Liver (tissue), 8 donors: ENCODE measurements at regions not wholly inside any gene's neighbourhood (a gene's known extent, or its start where the extent isn't known, plus 50 kb on each side); places are given as distances from the start of the nearest gene placed in this dataset.

ENCODE experiments used
- DNase-seq: peaks from one replicate; pipeline ENCODE4 v3.0.0-alpha.2; 2017; ENCODE audit warnings: low spot score
- H3K27ac ChIP-seq, 2 donors: one replicate each; pipeline ENCODE4 v1.7.0; 2013; ENCODE audit warnings: inconsistent platforms in 2 of 2, low read length in 2 of 2, control low read depth in 1 of 2, low read depth in 1 of 2, mild to moderate bottlenecking in 1 of 2
- H3K27me3 ChIP-seq, 4 donors: one replicate each; pipeline versions ENCODE4 v1.6.1 to v1.7.0; 2013; ENCODE audit warnings: low read length in 3 of 4, inconsistent platforms in 1 of 4, mild to moderate bottlenecking in 1 of 4, moderate library complexity in 1 of 4; ENCODE audit not compliant: control insufficient read depth in 4 of 4, insufficient read depth in 4 of 4
- H3K36me3 ChIP-seq, 4 donors: one replicate each; pipeline versions ENCODE4 v1.6.1 to v1.7.0; 2013; ENCODE audit warnings: low read length in 3 of 4, mild to moderate bottlenecking in 3 of 4, low read depth in 1 of 4, moderate library complexity in 1 of 4; ENCODE audit not compliant: control insufficient read depth in 4 of 4, insufficient read depth in 3 of 4
- H3K4me1 ChIP-seq, 4 donors: one replicate each; pipeline versions ENCODE4 v1.6.1 to v1.7.0; 2013; ENCODE audit warnings: low read length in 3 of 4, mild to moderate bottlenecking in 3 of 4, moderate library complexity in 1 of 4; ENCODE audit not compliant: control insufficient read depth in 4 of 4, insufficient read depth in 4 of 4
- H3K4me3 ChIP-seq, 3 donors: one replicate each; pipeline versions ENCODE4 v1.6.1 to v1.7.0; 2013; ENCODE audit warnings: low read length in 3 of 3, control low read depth in 1 of 3, low read depth in 1 of 3, mild to moderate bottlenecking in 1 of 3
- H3K9ac ChIP-seq, 2 donors: one replicate each; pipeline ENCODE4 v1.7.0; 2013; ENCODE audit warnings: low read length in 2 of 2, mild to moderate bottlenecking in 2 of 2, moderate library complexity in 2 of 2, control low read depth in 1 of 2, low read depth in 1 of 2
- H3K9me3 ChIP-seq, 4 donors: one replicate each; pipeline versions ENCODE4 v1.6.1 to v1.7.0; 2013; ENCODE audit warnings: low read length in 3 of 4; ENCODE audit not compliant: control insufficient read depth in 4 of 4
- EGR1 ChIP-seq, 2 donors: IDR thresholded peaks; 2 replicates each; pipeline ENCODE4 v1.6.1; 2016 to 2018; ENCODE audit warnings: antibody characterized with exemption in 2 of 2, low read depth in 2 of 2
- FOXA1 ChIP-seq: IDR thresholded peaks from 2 replicates; pipeline ENCODE4 v1.6.1; 2016; ENCODE audit warnings: antibody characterized with exemption
- FOXA2 ChIP-seq: IDR thresholded peaks from 2 replicates; pipeline ENCODE4 v1.6.1; 2016; ENCODE audit warnings: antibody characterized with exemption
- GABPA ChIP-seq, 2 donors: IDR thresholded peaks in 1 of 2; conservative IDR thresholded peaks in 1 of 2; 2 replicates each; pipeline ENCODE4 v1.6.1; 2016; ENCODE audit warnings: antibody characterized with exemption in 2 of 2, mild to moderate bottlenecking in 1 of 2, moderate library complexity in 1 of 2
- HNF4A ChIP-seq, 2 donors: conservative IDR thresholded peaks; 2 replicates each; pipeline ENCODE4 v1.6.1; 2016; ENCODE audit warnings: antibody characterized with exemption in 2 of 2, mild to moderate bottlenecking in 2 of 2
- HNF4G ChIP-seq: IDR thresholded peaks from 2 replicates; pipeline ENCODE4 v1.6.1; 2016; ENCODE audit warnings: antibody characterized with exemption
- JUND ChIP-seq, 2 donors: IDR thresholded peaks; 2 replicates each; pipeline ENCODE4 v1.6.1; 2016; ENCODE audit warnings: antibody characterized with exemption in 2 of 2
- NR2F2 ChIP-seq: IDR thresholded peaks from 2 replicates; pipeline ENCODE4 v1.6.1; 2016; ENCODE audit warnings: antibody characterized with exemption
- RAD21 ChIP-seq, 2 donors: IDR thresholded peaks; 2 replicates each; pipeline ENCODE4 v1.6.1; 2016; ENCODE audit warnings: antibody characterized with exemption in 2 of 2, mild to moderate bottlenecking in 2 of 2
- REST ChIP-seq: IDR thresholded peaks from 2 replicates; pipeline ENCODE4 v1.6.1; 2016; ENCODE audit warnings: antibody characterized with exemption, mild to moderate bottlenecking
- RXRA ChIP-seq, 2 donors: IDR thresholded peaks; 2 replicates each; pipeline ENCODE4 v1.6.1; 2017 to 2018; ENCODE audit warnings: antibody characterized with exemption in 2 of 2, mild to moderate bottlenecking in 1 of 2
- SP1 ChIP-seq: IDR thresholded peaks from 2 replicates; pipeline ENCODE4 v1.6.1; 2018; ENCODE audit warnings: antibody characterized with exemption, mild to moderate bottlenecking
- TAF1 ChIP-seq: conservative IDR thresholded peaks from 2 replicates; pipeline ENCODE4 v1.6.1; 2016; ENCODE audit warnings: antibody characterized with exemption, mild to moderate bottlenecking
- YY1 ChIP-seq: IDR thresholded peaks from 2 replicates; pipeline ENCODE4 v1.6.1; 2016; ENCODE audit warnings: antibody characterized with exemption, mild to moderate bottlenecking
- ZBTB33 ChIP-seq: IDR thresholded peaks from 2 replicates; pipeline ENCODE4 v1.6.1; 2016; ENCODE audit warnings: antibody characterized with exemption
- WGBS: extraction: QIAGEN DNeasy Blood & Tissue Kit; methylation state at CpG from one replicate; pipeline ENCODE4 v1.1.7; 2013; 5-methylcytosine and 5-hydroxymethylcytosine counted together
- TF ChIP-seq, protein P1 (sequence below): fragments of 150-350 bp; IDR thresholded peaks from 2 replicates; pipeline ENCODE4 v1.5.1; 2017; ENCODE audit warnings: improper control_type of control experiment, low read depth, low read length; ENCODE audit not compliant: missing input control
- TF ChIP-seq, protein P2 (sequence below): IDR thresholded peaks from 2 replicates; pipeline ENCODE4 v1.6.1; 2016; ENCODE audit warnings: antibody characterized with exemption
- TF ChIP-seq, protein P3 (sequence below): IDR thresholded peaks from 2 replicates; pipeline ENCODE4 v1.6.1; 2016; ENCODE audit warnings: antibody characterized with exemption
- donor health status: healthy.
- donor health status: healthy.
- donor health status: healthy.
- donor health status: healthy.
- donor health status: healthy.

DNA sequence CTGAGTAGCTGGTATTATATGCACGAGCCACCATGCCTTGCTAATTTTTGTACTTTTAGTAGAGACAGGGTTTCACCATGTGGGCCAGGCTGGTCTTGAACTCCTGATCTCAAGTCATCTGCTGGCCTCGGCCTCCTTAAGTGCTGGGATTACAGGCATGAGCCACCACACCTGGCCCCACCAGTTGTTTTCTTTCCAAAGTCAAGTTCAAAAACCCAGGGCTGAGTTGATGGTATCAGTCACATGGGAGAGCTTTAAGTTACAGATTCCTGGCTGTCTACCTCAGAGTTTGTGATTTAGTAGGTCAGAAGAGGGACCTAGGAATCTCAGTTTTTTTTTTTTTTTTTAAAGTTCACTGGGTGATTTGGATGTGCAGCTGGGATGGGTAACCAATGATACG lies 107.7 kb downstream of the SCP2D1 start:
- H3K4me1 ChIP-seq = no peaks in the 10 kb centered on the region
- no peak for DNase-seq
- no peaks in the 10 kb centered on the region for H3K36me3 ChIP-seq
- H3K27me3 ChIP-seq = no peaks in the 10 kb centered on the region
- H3K27ac ChIP-seq = no peak overlapping the region
- H3K9me3 ChIP-seq = no peaks in the 10 kb centered on the region
- no peak overlapping the region for H3K4me3 ChIP-seq
- TF ChIP-seq, protein P1, sequence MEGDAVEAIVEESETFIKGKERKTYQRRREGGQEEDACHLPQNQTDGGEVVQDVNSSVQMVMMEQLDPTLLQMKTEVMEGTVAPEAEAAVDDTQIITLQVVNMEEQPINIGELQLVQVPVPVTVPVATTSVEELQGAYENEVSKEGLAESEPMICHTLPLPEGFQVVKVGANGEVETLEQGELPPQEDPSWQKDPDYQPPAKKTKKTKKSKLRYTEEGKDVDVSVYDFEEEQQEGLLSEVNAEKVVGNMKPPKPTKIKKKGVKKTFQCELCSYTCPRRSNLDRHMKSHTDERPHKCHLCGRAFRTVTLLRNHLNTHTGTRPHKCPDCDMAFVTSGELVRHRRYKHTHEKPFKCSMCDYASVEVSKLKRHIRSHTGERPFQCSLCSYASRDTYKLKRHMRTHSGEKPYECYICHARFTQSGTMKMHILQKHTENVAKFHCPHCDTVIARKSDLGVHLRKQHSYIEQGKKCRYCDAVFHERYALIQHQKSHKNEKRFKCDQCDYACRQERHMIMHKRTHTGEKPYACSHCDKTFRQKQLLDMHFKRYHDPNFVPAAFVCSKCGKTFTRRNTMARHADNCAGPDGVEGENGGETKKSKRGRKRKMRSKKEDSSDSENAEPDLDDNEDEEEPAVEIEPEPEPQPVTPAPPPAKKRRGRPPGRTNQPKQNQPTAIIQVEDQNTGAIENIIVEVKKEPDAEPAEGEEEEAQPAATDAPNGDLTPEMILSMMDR = no peak
- TF ChIP-seq REST (no peak), SP1 (no peak), FOXA2 (no peak), TAF1 (no peak), RAD21 (IDR thresholded peaks at IDR 0.05) (no peak), FOXA1 (no peak), JUND (IDR thresholded peaks at IDR 0.05) (no peak), YY1 (no peak), HNF4A (conservative IDR thresholded peaks at IDR 0.05) (no peak), GABPA (IDR thresholded peaks at IDR 0.05 in 1 of 2, conservative IDR thresholded peaks at IDR 0.05 in 1 of 2) (no peak), HNF4G (no peak), EGR1 (IDR thresholded peaks at IDR 0.05; ENCODE audit: low read depth in 2 of 2) (no peak), ZBTB33 (no peak), NR2F2 (no peak), RXRA (IDR thresholded peaks at IDR 0.05) (no peak)
- TF ChIP-seq, protein P2, sequence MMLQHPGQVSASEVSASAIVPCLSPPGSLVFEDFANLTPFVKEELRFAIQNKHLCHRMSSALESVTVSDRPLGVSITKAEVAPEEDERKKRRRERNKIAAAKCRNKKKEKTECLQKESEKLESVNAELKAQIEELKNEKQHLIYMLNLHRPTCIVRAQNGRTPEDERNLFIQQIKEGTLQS = no peak
- TF ChIP-seq, protein P3, sequence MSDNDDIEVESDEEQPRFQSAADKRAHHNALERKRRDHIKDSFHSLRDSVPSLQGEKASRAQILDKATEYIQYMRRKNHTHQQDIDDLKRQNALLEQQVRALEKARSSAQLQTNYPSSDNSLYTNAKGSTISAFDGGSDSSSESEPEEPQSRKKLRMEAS = no peak
- WGBS = 89% methylated on average over 3 of the region's 3 CpGs
- H3K9ac ChIP-seq = no peak overlapping the region

- H3K27ac ChIP-seq = no peak overlapping the region
- no peaks in the 10 kb centered on the region for H3K9me3 ChIP-seq
- no peaks in the 10 kb centered on the region for H3K4me1 ChIP-seq
- no peaks in the 10 kb centered on the region for H3K27me3 ChIP-seq
- DNase-seq = no peak
- H3K36me3 ChIP-seq = no peaks in the 10 kb centered on the region
- no peak overlapping the region for H3K9ac ChIP-seq
- no peak for TF ChIP-seq SP1
- no peak for TF ChIP-seq NR2F2
- TF ChIP-seq, protein P1 = no peak
- TF ChIP-seq GABPA (IDR thresholded peaks at IDR 0.05 in 1 of 2, conservative IDR thresholded peaks at IDR 0.05 in 1 of 2) = no peak
- TF ChIP-seq FOXA1 = no peak
- TF ChIP-seq YY1 = no peak
- TF ChIP-seq, protein P2 = no peak
- no peak for TF ChIP-seq FOXA2
- no peak for TF ChIP-seq RXRA (IDR thresholded peaks at IDR 0.05)
- no peak for TF ChIP-seq RAD21 (IDR thresholded peaks at IDR 0.05)
- TF ChIP-seq HNF4G = no peak
- TF ChIP-seq HNF4A (conservative IDR thresholded peaks at IDR 0.05) = no peak
- no peak for TF ChIP-seq TAF1
- H3K4me3 ChIP-seq = no peak overlapping the region
- 76% methylated on average over 3 of the region's 3 CpGs for WGBS
Measured at GRCh38 chr20:18922251-18922650, 108.7 kb downstream of the SCP2D1 start.
